Prostate gland (tissue), 2 donors: ENCODE measurements at regions not wholly inside any gene's neighbourhood (a gene's known extent, or its start where the extent isn't known, plus 50 kb on each side); places are given as distances from the start of the nearest gene placed in this dataset.

Experiments
- POLR2A ChIP-seq: fragments of 450-650 bp; IDR thresholded peaks from one replicate; pipeline ENCODE4 v1.6.1; 2016; ENCODE audit warnings: antibody characterized with exemption, mild to moderate bottlenecking
- TF ChIP-seq, protein P1 (sequence below), 4 experiments: fragments of 200-600 bp in 2 of 4; fragments of 450-650 bp in 2 of 4; sonication (generic) in 2 of 4; IDR thresholded peaks; 1 replicate in 3 of 4; 2 replicates in 1 of 4; pipeline ENCODE4 v1.5.1; 2016 to 2019; ENCODE audit warnings: antibody characterized with exemption in 4 of 4, mild to moderate bottlenecking in 2 of 4, moderate library complexity in 2 of 4

DNA sequence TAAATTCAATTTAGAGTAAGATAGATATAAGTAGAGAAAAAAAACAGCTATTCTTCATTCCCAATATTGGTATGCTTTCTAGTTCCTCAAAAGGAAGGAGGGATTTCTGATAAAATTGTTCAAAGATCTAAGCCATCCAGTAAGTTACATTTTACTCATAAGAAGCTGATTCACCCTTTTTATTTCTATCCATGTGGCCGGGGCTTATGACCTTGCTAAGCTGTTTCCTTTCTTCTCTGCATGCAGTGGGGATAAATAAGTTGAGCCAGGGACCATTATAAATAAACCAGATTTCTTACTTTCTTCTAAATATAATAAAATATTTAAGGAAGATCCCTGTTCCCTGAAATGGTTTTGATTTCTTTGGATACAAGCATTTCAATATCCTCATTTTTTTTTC lies 502.3 kb downstream of the PDHA2 start:
- TF ChIP-seq, protein P1, sequence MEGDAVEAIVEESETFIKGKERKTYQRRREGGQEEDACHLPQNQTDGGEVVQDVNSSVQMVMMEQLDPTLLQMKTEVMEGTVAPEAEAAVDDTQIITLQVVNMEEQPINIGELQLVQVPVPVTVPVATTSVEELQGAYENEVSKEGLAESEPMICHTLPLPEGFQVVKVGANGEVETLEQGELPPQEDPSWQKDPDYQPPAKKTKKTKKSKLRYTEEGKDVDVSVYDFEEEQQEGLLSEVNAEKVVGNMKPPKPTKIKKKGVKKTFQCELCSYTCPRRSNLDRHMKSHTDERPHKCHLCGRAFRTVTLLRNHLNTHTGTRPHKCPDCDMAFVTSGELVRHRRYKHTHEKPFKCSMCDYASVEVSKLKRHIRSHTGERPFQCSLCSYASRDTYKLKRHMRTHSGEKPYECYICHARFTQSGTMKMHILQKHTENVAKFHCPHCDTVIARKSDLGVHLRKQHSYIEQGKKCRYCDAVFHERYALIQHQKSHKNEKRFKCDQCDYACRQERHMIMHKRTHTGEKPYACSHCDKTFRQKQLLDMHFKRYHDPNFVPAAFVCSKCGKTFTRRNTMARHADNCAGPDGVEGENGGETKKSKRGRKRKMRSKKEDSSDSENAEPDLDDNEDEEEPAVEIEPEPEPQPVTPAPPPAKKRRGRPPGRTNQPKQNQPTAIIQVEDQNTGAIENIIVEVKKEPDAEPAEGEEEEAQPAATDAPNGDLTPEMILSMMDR (IDR thresholded peaks at IDR 0.05), result no peak
- TF ChIP-seq POLR2A, result no peak
